GM21390 (cell line): ENCODE measurements at regions not wholly inside any gene's neighbourhood (a gene's known extent, or its start where the extent isn't known, plus 50 kb on each side); places are given as distances from the start of the nearest gene placed in this dataset.
"Not testable (repeated sequence)": the region's sequence is repeated elsewhere in the genome, so short reads cannot be mapped to it uniquely, and the experiment has no call there.

Experiments
- ATAC-seq: cut with Tn5 transposase; IDR thresholded peaks from one replicate; pipeline ENCODE4 v1.9.1; 2021; ENCODE audit not compliant: unreplicated experiment

DNA sequence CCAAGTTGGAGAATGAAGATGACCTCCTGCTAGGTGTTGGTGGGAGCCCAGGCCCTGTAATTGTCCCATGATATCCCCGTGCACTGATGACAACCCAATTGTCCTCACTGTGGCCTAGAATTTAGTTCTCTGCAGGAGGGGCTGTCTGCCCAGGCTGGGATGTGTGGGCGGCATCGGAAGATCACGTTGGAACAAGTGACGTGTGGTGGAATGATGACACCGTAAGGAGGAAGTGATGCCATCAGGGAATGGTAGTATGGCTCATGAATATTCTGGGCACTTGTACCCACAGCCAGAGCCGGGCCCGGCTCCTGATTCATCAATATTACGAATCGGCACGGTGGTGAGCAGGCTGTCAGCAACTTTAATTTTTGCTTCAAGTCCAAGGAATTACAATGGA is 111.6 kb downstream of the MIAT start:
- ATAC-seq = no peak

DNA sequence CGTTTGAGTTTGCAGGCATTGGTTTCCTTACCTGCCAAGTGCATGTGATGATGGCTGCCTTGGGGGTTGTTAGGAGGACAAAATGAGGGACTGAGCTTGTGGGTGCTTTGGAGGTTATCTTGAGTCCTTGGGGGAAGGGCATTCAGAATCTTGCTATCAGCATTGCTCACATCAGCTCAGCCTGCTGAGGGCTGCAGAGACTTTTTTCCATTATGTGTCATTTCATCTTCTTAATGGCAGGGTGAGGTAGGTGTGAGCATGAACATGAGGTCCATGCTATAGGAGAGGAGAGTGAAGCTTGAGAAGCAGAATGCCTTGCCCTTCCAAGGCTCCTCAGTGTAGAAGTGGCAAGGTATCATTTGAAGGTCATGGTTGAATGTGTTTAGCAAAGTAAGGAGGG is 112.3 kb downstream of the MIAT start:
- ATAC-seq = no peak

DNA sequence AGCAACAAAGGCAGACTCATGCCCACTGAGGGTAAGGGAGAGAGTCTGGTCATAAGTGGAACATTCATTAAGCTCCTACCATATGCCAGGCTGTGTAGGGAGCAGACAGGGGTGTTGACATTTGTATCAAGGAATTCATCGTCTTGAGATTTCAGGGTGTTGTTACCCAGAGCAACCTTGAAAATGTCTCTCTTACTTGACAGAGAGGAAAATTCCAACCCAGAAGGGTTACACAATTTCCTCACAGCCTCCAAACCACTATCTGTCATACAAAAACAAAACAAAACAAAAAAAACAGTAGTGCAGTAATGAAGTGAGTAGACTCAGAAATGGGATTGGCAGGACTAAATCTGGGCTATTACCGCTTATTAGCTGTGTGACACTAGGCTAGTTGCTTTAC is 113.2 kb downstream of the MIAT start:
- no peak for ATAC-seq

DNA sequence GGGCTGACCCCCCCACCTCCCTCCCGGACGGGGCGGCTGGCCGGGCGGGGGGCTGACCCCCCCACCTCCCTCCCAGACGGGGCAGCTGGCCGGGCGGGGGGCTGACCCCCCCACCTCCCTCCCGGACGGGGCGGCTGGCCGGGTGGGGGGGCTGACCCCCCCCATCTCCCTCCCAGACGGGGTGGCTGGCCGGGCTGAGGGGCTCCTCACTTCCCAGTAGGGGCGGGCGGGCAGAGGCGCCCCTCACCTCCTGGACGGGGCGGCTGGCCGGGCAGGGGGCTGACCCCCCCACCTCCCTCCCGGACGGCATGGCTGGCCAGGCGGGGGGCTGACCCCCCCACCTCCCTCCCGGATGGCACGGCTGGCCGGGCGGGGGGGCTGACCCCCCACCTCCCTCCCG is 115.7 kb downstream of the MIAT start:
- ATAC-seq = not testable (repeated sequence)

DNA sequence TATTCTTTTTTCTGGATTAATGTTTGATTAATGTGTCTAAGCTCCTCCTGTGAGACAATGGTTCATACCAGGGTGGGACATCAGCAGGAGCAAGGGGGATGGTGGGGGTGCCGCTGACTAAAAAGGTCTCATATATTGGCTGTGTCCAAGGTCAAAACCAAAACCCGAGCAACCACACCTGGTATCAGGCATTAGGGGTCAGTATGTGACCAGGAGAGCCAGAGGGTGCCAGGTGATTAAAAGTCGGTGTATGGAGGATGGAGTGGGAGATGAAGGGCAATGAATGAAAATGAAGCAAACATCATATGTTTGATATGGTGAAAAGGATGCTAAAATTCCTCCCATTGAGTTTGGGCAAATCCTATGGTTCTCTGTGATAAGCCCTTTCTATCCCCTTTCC is 118.0 kb downstream of the MIAT start:
- no peak for ATAC-seq

DNA sequence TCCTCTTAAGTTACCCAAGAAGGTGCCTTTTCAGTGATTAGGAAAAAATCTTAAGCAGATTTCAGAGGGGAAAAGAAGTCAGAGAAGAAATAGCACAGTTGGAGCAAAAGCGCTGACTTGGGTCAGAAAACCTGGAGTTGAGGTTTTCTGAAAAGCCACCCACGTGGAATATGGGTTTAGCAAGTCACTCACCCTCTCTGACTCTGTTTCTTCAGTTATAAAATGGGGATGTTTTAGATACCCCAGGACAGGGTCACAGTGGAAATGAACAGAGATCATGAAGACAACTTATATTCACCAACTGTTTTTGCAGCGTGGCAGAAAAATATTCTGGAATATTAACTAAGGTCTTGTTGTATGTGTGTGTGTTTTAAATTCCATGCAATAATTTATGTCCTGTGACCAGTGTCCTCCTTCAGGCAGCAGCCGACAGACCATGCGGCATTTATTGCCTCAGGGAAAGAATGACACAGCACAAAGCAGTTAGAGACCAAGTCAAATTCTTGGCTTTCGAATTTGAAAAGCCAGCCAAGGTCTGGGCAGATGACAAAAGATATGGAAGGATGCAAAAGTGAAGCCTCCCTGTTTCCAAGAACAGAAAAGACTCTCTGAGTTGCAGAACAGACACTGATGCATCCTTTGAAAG is 119.9 kb downstream of the MIAT start:
- ATAC-seq = no peak

DNA sequence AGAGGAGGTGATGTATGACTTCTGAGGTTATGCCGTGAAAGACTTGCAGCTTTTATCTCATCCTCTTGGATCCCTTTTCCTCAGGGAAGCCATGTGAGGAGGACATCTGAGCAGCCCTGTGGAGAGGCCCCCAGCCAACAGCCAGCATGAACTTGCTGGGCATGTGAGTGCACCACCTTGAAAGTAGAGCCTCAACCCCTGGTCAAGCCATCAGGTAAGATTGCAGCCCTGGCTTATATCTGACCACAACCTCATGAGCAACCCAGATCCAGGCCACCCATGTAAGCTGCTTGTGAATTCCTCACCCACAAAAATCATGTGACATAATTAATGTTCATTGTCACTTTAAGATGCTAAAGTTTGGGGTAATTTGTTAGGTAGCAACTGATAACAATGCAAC is 121.0 kb downstream of the MIAT start:
- no peak for ATAC-seq

DNA sequence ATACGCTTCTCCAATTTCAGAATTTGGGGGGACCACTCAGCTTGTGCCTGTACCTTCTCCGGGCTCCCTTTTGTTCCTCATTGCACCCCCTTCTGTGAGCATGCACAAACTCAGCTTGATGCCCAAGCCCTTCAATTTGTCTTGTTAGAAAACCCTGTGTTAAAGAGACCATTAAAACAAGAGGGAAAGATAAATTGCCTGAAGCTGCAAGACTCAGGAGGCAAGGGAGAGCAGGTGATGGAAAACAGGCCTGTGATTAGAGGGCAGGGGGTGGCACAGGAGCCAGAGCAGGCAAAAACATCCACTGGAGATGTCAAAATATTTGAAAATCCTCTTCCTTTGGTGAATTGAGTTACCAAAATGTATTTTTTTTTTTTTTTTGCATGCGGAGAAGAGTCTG is 121.7 kb downstream of the MIAT start:
- ATAC-seq = no peak

DNA sequence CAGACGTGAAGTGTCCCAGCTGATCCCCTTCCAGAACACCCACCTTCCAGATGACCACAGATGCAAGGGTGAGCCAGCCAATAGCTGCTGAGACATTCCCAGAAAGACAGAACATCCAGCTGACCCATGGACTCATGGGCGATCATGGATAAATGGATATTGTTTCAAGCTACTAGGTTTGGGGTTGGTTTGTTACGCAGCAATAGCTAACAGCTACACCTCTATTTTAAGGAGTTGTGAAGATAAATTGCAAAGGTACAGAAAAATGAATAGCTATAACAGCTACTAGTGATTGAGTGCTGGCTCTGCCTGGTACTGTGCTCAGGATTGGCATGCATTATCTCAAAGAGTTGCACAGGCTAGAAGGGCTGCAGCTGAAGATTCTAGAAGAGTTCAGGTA is 122.5 kb downstream of the MIAT start:
- ATAC-seq = no peak

DNA sequence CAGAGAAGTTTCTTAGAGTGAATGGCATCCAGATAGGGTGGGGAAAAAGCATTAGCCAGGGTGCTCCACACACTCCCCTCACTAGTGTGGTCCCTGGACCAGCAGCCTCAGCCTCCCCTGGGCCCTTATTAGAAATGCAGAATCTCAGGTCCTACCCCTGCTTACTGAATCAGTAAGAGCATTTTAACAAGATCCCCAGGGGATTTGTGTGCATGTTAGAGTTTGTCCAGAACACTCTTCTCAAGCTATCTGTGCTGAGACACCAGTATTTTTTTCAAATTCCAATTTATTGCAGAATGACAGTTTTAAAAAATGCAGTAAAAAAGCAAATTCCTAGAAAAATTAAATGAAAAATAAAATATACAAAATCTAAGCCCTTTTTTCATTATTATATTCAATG is 123.1 kb downstream of the MIAT start:
- ATAC-seq = no peak

DNA sequence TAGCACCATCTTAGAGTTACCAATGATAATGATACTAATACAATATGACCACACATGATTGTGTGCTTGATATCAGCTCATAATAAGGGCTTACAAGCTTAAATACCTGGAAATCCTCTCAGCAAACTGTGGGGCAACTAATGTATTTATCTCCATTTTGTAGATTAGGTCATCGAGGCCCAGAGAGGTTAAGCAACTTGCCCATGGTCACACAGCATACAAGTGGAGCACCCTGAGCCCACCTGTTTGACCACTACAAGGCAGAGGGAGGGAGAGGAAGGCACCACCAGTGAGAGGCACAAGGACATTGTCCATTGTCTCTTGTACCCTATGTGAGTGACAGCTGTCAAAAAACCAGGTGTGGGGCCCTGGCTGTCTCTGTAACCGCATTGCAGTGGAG is 123.7 kb downstream of the MIAT start:
- ATAC-seq = no peak

DNA sequence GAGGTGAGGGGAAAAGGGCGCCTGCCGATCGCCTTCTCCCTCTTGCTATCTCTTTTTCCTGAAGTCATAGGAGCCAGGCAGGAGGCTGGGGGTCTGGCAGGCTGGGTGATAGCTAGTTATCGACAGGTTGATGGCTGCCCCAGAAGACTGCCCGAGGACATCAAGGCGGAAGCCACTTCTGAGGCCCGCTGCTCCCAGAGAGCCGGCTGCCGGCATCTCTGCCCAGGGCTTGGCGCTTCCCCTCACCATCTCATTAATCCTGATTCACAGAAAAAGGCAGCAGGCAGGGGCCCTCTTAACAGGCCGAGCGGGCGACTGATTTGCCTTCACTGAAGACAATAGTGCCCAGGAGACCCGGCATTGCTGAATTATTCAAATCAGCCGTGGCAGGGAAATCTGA is 124.2 kb downstream of the MIAT start:
- no peak for ATAC-seq

DNA sequence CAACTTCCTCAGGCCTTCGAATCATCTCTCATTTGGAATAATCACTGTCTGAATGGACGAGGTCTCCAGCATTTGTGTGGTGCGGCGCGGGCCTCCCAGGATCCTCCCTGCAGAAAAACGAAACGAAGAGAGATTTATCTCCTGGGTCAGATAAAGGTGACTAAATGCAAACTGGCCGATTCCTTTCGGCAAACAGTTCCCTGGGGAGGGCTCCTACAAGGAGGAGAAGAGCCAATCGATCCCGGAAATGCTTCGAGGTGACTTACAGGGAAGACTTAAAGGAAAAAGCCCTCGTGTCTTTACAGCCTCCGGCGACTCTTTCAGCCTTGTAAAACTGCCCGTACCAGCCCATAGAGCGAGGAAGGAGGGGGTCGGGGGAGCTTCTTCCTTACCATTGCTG is 126.5 kb downstream of the MIAT start:
- ATAC-seq = no peak

DNA sequence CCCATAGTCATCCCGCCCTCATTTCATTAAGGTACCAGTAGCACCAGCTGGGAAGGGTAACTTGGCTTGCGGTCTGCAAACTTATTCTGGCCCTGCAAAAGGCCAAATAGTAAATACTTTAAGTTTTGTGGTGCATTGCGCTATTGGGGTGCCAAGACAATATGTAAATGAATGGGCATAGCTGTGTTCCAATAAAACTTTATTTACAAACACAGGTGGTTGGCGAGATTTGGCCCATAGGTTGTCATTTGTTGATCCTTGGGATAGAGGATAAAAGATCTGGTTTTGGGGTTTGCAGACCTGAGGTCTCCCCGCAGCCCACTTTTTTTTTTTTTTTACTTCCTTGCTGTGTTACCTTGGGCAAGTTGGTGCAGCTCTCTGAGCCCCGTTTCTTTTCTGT is 127.4 kb downstream of the MIAT start:
- ATAC-seq = no peak

DNA sequence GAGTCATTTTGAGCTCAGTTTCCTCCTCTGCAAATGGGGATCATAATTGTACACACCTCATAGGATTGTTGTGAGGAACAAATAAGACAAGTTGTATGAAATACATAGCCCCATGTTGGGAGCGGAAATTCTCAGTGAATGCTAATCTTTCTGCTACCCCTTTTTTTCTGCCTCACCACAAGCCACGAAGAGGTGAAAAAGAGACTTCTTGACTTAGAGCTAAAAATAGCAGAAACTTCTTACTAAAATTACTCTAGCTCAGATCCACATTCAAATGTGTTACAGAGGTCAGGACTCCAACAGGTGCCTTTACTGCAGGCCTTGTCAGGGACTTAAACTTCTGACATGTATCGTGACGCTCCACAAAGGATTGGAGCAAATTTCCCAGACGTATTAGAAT is 128.5 kb downstream of the MIAT start:
- peak; percentile 67 for ATAC-seq

DNA sequence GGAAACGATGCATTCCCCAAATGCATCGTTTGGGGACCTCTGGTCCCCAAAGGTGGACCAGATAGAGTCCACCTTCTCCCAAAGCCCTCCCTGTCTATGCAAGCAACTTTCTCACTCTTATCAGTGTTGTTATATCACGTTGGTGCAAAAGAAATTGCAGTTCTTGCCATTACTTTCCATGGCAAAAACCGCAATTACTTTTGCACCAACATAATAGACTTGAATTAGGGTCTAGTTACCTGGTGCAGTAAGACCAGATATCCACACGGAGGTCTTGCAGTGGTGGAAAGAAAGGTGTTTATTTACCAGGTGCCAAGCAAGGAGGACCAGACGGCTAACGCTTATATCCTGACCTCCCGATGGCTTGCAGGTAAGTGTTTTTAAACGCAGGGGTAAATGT is 129.0 kb downstream of the MIAT start:
- no peak for ATAC-seq

DNA sequence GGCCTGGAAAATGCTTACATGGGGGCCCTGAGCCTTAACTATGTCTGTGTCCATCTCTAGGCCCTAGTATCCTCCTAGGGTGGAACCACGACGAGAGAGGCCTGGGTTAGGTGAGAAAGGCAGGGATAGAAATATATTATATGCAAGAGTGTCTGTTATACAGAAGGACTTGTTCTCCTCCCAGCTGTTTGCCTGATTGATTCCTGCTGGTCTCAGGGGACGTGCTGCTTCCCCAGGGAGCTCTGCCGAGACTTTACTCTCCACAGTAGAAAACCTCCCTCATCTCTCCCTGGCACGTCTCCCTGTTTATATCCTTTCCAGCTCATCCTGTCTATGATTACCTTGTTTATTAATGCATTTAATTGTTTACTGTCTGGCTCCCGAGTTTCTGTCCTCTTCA is 132.6 kb downstream of the MIAT start:
- ATAC-seq = no peak

DNA sequence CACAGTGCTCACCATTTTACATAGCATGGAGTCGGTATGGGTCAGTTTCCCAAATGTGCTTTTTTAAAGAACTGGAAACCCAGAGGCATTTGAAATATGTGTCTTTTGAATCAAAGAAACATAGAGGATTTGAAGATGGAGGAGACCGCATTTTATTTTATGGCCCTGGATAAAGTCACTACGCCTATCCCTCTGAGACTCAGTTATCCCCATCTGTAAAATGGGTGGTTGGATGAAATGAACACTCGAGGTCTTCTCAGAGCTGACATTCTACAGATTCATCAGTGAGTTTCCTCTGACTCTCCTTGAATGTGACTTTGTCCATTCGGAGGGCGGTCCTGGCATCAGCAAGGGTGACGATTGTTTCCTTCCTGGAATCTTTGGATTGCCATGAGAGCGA is 135.1 kb downstream of the MIAT start:
- no peak for ATAC-seq

DNA sequence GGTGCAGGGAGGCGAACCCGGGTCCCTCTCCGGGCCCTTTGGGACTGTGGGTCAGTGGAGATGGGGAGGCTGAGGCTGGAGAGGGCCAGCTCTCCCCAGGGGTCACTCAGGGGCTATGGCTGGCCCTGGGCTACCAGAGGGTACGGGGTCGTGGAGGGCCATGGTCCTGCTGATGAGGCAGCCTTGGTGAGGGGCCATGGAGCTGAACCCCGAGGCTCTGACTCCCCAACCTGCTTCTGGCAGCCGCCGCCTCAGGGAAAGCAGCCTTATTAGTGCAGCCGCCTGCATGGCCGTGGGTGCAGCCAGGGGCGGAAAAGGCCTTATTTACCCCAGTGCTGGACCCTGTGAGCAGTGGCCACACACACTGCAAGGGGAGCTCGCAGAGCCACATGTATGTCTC is 139.4 kb downstream of the MIAT start:
- ATAC-seq = no peak

DNA sequence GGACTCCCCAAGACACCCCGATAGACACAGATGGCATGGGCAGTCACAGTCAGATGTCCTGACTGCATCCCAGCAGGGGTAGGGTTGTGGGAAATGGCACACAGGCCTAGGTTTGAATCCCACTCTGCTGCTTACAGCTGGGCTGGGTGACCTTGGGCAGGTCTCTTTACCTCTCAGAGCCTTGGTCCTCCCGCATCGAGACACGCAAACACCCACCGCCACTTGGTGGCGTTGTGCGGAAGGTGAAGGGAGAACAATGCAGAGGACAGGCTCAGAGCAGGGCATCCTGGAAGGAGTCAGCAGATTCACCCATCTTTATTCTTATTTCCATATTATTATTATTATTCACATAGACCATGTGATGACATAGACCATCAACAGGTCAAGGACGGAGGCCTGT is 140.5 kb downstream of the MIAT start:
- ATAC-seq = no peak

DNA sequence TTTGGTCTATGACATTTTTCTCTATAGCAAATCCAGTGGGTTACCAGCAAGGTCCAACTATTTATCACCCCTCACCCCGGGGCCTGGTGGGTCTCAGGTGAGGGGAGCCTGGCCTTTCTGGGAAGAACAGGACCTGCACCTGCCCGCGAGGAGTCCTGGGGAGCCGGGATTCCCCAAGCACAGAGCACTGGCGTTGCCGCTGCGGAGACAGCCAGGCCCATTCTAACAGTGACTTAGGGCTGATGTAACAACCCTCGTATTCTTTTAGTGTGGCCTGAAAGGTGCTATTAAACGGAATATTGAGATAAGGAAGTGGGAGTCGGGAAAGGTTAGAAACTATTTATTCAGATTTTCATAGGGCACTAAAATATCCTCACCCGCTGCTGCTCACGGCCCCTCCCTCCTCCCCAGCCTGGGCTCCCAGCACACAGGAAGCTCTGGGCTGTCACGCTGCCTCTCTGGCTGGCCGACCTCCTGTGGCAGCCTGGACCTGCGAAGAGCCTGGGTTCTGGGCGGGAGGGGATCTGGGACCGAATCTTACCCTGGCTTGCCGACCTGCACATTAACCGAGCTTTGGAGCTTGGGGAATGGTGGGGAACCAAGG is 141.2 kb downstream of the MIAT start:
- ATAC-seq = no peak

DNA sequence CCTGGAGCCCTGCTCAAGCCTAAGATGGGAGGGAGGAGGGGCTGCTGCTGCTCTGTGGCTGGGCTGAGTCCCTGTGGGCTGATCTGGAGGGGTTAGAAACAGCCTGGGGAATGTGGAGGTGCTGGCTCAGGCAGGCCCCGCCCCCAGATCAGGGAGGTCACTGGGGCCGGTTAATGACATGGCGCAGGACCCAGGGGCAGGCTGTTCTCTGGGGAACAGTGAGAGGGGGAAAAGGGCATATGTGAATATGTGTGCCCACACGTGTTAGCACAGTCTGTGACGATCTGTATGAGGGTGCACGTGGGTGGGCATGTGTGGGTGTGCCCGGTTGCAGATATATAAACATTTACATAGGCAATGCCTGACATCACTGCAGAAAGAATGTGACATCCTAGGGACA is 143.5 kb downstream of the MIAT start:
- ATAC-seq = no peak

DNA sequence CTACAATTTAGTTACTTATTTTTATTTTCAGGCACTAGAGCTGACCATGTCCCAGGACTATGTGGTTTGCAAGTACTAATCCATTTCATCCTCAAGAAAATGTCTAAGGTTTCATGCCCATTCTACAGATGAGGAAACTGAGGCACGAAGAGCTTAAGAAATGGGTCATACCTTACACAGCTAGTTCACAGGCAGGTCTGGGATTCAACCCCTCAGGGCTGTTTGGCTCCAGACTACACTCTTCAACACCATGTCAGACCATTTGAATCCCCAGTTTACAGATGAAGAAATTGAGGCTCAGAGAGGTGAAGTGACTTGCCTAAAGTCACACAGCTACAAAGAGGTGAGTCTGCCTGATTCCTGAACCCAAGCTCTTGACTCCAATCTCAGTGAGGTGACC is 144.1 kb downstream of the MIAT start:
- ATAC-seq = no peak
